ENCODE measurements at regions not wholly inside any gene's neighbourhood (a gene's known extent, or its start where the extent isn't known, plus 50 kb on each side); places are given as distances from the start of the nearest gene placed in this dataset.
"Not testable (repeated sequence)": the region's sequence is repeated elsewhere in the genome, so short reads cannot be mapped to it uniquely, and the experiment has no call there.

- DNase-seq = no peak
Observed at GRCh38 chr16:52731219-52731875, 184.4 kb upstream of the TOX3 start.

- no peak for DNase-seq
Observed at GRCh38 chr16:52729731-52730130, 182.8 kb upstream of the TOX3 start.

GRCh38 chr16:52727849-52728248 lies 180.9 kb upstream of the TOX3 start:
- no peak for DNase-seq

- no peak for DNase-seq
Observed at GRCh38 chr16:52727441-52727840, 180.5 kb upstream of the TOX3 start.

GRCh38 chr16:52725461-52725860 lies 178.5 kb upstream of the TOX3 start:
- DNase-seq = no peak

GRCh38 chr16:52725043-52725442 lies 178.1 kb upstream of the TOX3 start:
- DNase-seq = no peak

GRCh38 chr16:52721331-52721730 lies 174.4 kb upstream of the TOX3 start:
- no peak for DNase-seq

GRCh38 chr16:52718046-52718445 lies 171.1 kb upstream of the TOX3 start:
- no peak for DNase-seq

GRCh38 chr16:52713740-52714139 lies 166.8 kb upstream of the TOX3 start:
- DNase-seq = no peak

- no peak for DNase-seq
Observed at GRCh38 chr16:52709306-52709705, 162.4 kb upstream of the TOX3 start.

- DNase-seq = no peak
Observed at GRCh38 chr16:52708476-52708875, 161.5 kb upstream of the TOX3 start.

GRCh38 chr16:52707676-52708337 lies 160.9 kb upstream of the TOX3 start:
- no peak for DNase-seq

GRCh38 chr16:52705122-52705521 lies 158.2 kb upstream of the TOX3 start:
- peak; percentile 0 to 52 (median 8) for DNase-seq

- no peak for DNase-seq
Observed at GRCh38 chr16:52697971-52698370, 151.0 kb upstream of the TOX3 start.

GRCh38 chr16:52696126-52696525 lies 149.2 kb upstream of the TOX3 start:
- DNase-seq = no peak

- no peak for DNase-seq
Observed at GRCh38 chr16:52690468-52690867, 143.5 kb upstream of the TOX3 start.

- no peak for DNase-seq
Observed at GRCh38 chr16:52680993-52681392, 134.1 kb upstream of the TOX3 start.

- no peak for DNase-seq
Observed at GRCh38 chr16:52677501-52677900, 130.6 kb upstream of the TOX3 start.

GRCh38 chr16:52676959-52677358 lies 130.0 kb upstream of the TOX3 start:
- DNase-seq = no peak

- no peak for DNase-seq
Observed at GRCh38 chr16:52671590-52671989, 124.6 kb upstream of the TOX3 start.

- no peak for DNase-seq
Observed at GRCh38 chr16:52657924-52658323, 111.0 kb upstream of the TOX3 start.

GRCh38 chr16:52655916-52656315 lies 109.0 kb upstream of the TOX3 start:
- not testable (repeated sequence) for DNase-seq

GRCh38 chr16:52655156-52655555 lies 108.2 kb upstream of the TOX3 start:
- not testable (repeated sequence) for DNase-seq

- no peak for DNase-seq
Observed at GRCh38 chr16:52652033-52652432, 105.1 kb upstream of the TOX3 start.
